Adrenal gland (tissue), 9 donors: ENCODE measurements at regions not wholly inside any gene's neighbourhood (a gene's known extent, or its start where the extent isn't known, plus 50 kb on each side); places are given as distances from the start of the nearest gene placed in this dataset.

Experiments used
- DNase-seq, 7 donors: peaks; one replicate each; pipeline ENCODE4 v3.0.0-alpha.2; 2019 to 2020
- H3K27ac ChIP-seq, 5 donors: fragments of 200-600 bp; sonication (generic) in 4 of 5; 1 replicate in 3 of 5; 2 replicates in 2 of 5; pipeline versions ENCODE4 v1.5.1 to v1.8.0; 2016 to 2020; ENCODE audit warnings: mild to moderate bottlenecking in 1 of 5
- H3K27me3 ChIP-seq: fragments of 200-600 bp; 2 replicates; pipeline ENCODE4 v1.8.0; 2021
- H3K36me3 ChIP-seq, 2 donors: fragments of 200-600 bp; replicated peaks in 1 of 2; 1 replicate in 1 of 2; 2 replicates in 1 of 2; pipeline versions ENCODE4 v1.5.1 to v1.8.0; 2018 to 2022
- H3K4me1 ChIP-seq, 2 donors: fragments of 200-600 bp; replicated peaks in 1 of 2; 1 replicate in 1 of 2; 2 replicates in 1 of 2; pipeline versions ENCODE4 v1.5.1 to v1.8.0; 2018 to 2021
- H3K4me3 ChIP-seq, 4 donors: fragments of 200-600 bp; sonication (generic) in 3 of 4; one replicate each; pipeline ENCODE4 v1.5.1; 2016 to 2018
- H3K9me3 ChIP-seq, 3 donors: fragments of 200-600 bp; sonication (generic) in 1 of 3; replicated peaks in 1 of 3; 1 replicate in 2 of 3; 2 replicates in 1 of 3; pipeline versions ENCODE4 v1.5.1 to v1.8.0; 2016 to 2021
- CTCF ChIP-seq, 6 experiments: fragments of 450-650 bp in 4 of 6; fragments of 200-600 bp in 2 of 6; sonication (generic) in 1 of 6; IDR thresholded peaks; 1 replicate in 5 of 6; 2 replicates in 1 of 6; pipeline versions ENCODE4 v1.5.1 to v1.8.0; 2016 to 2021; ENCODE audit warnings: antibody characterized with exemption in 6 of 6, mild to moderate bottlenecking in 2 of 6, moderate library complexity in 1 of 6
- POLR2A ChIP-seq, 2 donors: fragments of 450-650 bp; IDR thresholded peaks; one replicate each; pipeline ENCODE4 v1.6.1; 2017; ENCODE audit warnings: antibody characterized with exemption in 2 of 2, mild to moderate bottlenecking in 2 of 2, moderate library complexity in 1 of 2
- WGBS, 4 donors: extraction: QIAGEN DNeasy Blood & Tissue Kit in 2 of 4; methylation state at CpG; one replicate each; pipeline versions ENCODE4 v1.1.5 to v1.1.7; 2013 to 2017; 5-methylcytosine and 5-hydroxymethylcytosine counted together
- intact Hi-C, 2 donors: fragments of 100-400 bp; cut with DNase I; formaldehyde crosslinking; loops; one replicate each; pipeline versions ENCODE4 v1.14.1 to v1.15.0; 2022 to 2023
- donor health status: healthy with polysubstance abuse.
- donor health status: Bipolar disorder and iron deficiency.
- donor health status: DM: yes; HTN: yes; CAD: no.
- donor health status: DM: no; HTN: no; CAD: no.
- donor health status: DM: no; HTN: no; CAD: no.

DNA sequence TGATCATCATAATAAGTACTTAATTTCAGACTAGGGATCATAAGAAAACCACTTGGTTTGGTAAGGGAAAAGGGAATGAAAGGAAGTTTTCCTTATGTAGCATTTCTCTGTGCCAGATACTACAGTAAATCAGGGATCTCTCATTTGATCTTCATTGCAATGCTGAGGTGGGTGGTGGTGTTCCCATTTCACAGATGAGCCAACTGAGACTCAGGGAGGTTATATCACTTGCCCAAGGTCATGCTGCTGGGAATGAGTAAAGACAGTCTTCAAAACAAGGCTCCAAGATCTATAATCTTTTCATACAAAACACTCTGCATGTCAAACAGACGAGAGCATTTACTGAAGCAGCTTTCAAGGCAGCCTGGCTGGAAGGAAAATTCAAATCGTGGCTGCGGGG is 124.6 kb downstream of the GP2 start:
- intact Hi-C loops: no loop called here
- Histone ChIP-seq H3K4me1 (no peaks in the 10 kb centered on the region), H3K9me3 (no peaks in the 10 kb centered on the region), H3K36me3 (no peaks in the 10 kb centered on the region), H3K27me3 (peaks cover 8% of the 10 kb centered on the region), H3K27ac (no peak overlapping the region), H3K4me3 (no peak overlapping the region)
- TF ChIP-seq CTCF (IDR thresholded peaks at IDR 0.05): no peak
- no peak for DNase-seq
- 57 to 82% (median 79%) methylated on average over 3 of the region's 3 CpGs for WGBS, 4 donors

DNA sequence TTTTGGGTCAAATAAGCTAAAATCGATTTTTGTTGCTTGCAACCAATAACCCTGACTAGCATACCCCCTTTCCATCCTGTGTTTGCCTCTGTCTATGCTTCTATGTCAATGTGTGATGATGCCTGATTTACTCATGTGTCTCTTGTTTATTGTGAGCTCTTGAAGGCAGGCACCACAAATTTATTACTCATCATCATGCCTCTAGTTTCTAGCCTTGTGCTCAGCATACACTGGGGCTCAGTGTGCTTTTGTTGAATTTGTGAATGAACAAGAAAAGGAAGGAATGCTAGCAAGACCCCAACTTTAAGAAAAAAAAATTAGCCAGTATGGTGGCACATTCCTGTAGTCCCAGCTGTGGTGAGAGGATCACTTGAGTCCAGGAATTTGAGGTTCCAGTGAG is 119.1 kb upstream of the GPR139 start:
- H3K9me3 ChIP-seq: no peaks in the 10 kb centered on the region
- no peak overlapping the region for H3K4me3 ChIP-seq
- DNase-seq: no peak
- intact Hi-C loops: no loop called here
- H3K4me1 ChIP-seq: no peaks in the 10 kb centered on the region
- WGBS, 4 donors: 23 to 41% (median 27%) methylated on average over 1 of the region's 1 CpG
- no peak overlapping the region for H3K27ac ChIP-seq
- no peak for TF ChIP-seq POLR2A (IDR thresholded peaks at IDR 0.05)
- TF ChIP-seq CTCF (IDR thresholded peaks at IDR 0.05): no peak
- H3K27me3 ChIP-seq: peaks cover 2% of the 10 kb centered on the region
- H3K36me3 ChIP-seq: no peaks in the 10 kb centered on the region

- no peak overlapping the region for H3K27ac ChIP-seq
- H3K4me1 ChIP-seq: no peaks in the 10 kb centered on the region
- no peak overlapping the region for H3K4me3 ChIP-seq
- peaks cover 8% of the 10 kb centered on the region for H3K27me3 ChIP-seq
- H3K36me3 ChIP-seq: no peaks in the 10 kb centered on the region
- intact Hi-C loops: no loop called here
- DNase-seq: no peak
- no peak for TF ChIP-seq CTCF (IDR thresholded peaks at IDR 0.05)
- no peak for TF ChIP-seq POLR2A (IDR thresholded peaks at IDR 0.05)
- no peaks in the 10 kb centered on the region for H3K9me3 ChIP-seq
These were observed 117.9 kb upstream of the GPR139 start for GRCh38 chr16:20191566-20191965.

- TF ChIP-seq POLR2A (IDR thresholded peaks at IDR 0.05): no peak
- TF ChIP-seq CTCF (IDR thresholded peaks at IDR 0.05): no peak
- no peaks in the 10 kb centered on the region for H3K9me3 ChIP-seq
- intact Hi-C loops: no loop called here
- no peak overlapping the region for H3K4me3 ChIP-seq
- no peak overlapping the region for H3K27ac ChIP-seq
- WGBS, 4 donors: 22 to 50% (median 44%) methylated on average over 3 of the region's 3 CpGs
- H3K4me1 ChIP-seq: no peaks in the 10 kb centered on the region
- DNase-seq: no peak
- peaks cover under 1% of the 10 kb centered on the region for H3K27me3 ChIP-seq
- no peaks in the 10 kb centered on the region for H3K36me3 ChIP-seq
These were observed 108.3 kb upstream of the GPR139 start for GRCh38 chr16:20181949-20182348.
